Liver (tissue), 8 donors: ENCODE measurements at regions not wholly inside any gene's neighbourhood (a gene's known extent, or its start where the extent isn't known, plus 50 kb on each side); places are given as distances from the start of the nearest gene placed in this dataset.

Experiments used
- DNase-seq: peaks from one replicate; pipeline ENCODE4 v3.0.0-alpha.2; 2017; ENCODE audit warnings: low spot score
- H3K27ac ChIP-seq, 2 donors: one replicate each; pipeline ENCODE4 v1.7.0; 2013; ENCODE audit warnings: inconsistent platforms in 2 of 2, low read length in 2 of 2, control low read depth in 1 of 2, low read depth in 1 of 2, mild to moderate bottlenecking in 1 of 2
- H3K27me3 ChIP-seq, 4 donors: one replicate each; pipeline versions ENCODE4 v1.6.1 to v1.7.0; 2013; ENCODE audit warnings: low read length in 3 of 4, inconsistent platforms in 1 of 4, mild to moderate bottlenecking in 1 of 4, moderate library complexity in 1 of 4; ENCODE audit not compliant: control insufficient read depth in 4 of 4, insufficient read depth in 4 of 4
- H3K36me3 ChIP-seq, 4 donors: one replicate each; pipeline versions ENCODE4 v1.6.1 to v1.7.0; 2013; ENCODE audit warnings: low read length in 3 of 4, mild to moderate bottlenecking in 3 of 4, low read depth in 1 of 4, moderate library complexity in 1 of 4; ENCODE audit not compliant: control insufficient read depth in 4 of 4, insufficient read depth in 3 of 4
- H3K4me1 ChIP-seq, 4 donors: one replicate each; pipeline versions ENCODE4 v1.6.1 to v1.7.0; 2013; ENCODE audit warnings: low read length in 3 of 4, mild to moderate bottlenecking in 3 of 4, moderate library complexity in 1 of 4; ENCODE audit not compliant: control insufficient read depth in 4 of 4, insufficient read depth in 4 of 4
- H3K4me3 ChIP-seq, 3 donors: one replicate each; pipeline versions ENCODE4 v1.6.1 to v1.7.0; 2013; ENCODE audit warnings: low read length in 3 of 3, control low read depth in 1 of 3, low read depth in 1 of 3, mild to moderate bottlenecking in 1 of 3
- H3K9ac ChIP-seq, 2 donors: one replicate each; pipeline ENCODE4 v1.7.0; 2013; ENCODE audit warnings: low read length in 2 of 2, mild to moderate bottlenecking in 2 of 2, moderate library complexity in 2 of 2, control low read depth in 1 of 2, low read depth in 1 of 2
- H3K9me3 ChIP-seq, 4 donors: one replicate each; pipeline versions ENCODE4 v1.6.1 to v1.7.0; 2013; ENCODE audit warnings: low read length in 3 of 4; ENCODE audit not compliant: control insufficient read depth in 4 of 4
- EGR1 ChIP-seq, 2 donors: IDR thresholded peaks; 2 replicates each; pipeline ENCODE4 v1.6.1; 2016 to 2018; ENCODE audit warnings: antibody characterized with exemption in 2 of 2, low read depth in 2 of 2
- FOXA1 ChIP-seq: IDR thresholded peaks from 2 replicates; pipeline ENCODE4 v1.6.1; 2016; ENCODE audit warnings: antibody characterized with exemption
- FOXA2 ChIP-seq: IDR thresholded peaks from 2 replicates; pipeline ENCODE4 v1.6.1; 2016; ENCODE audit warnings: antibody characterized with exemption
- GABPA ChIP-seq, 2 donors: IDR thresholded peaks in 1 of 2; conservative IDR thresholded peaks in 1 of 2; 2 replicates each; pipeline ENCODE4 v1.6.1; 2016; ENCODE audit warnings: antibody characterized with exemption in 2 of 2, mild to moderate bottlenecking in 1 of 2, moderate library complexity in 1 of 2
- HNF4A ChIP-seq, 2 donors: conservative IDR thresholded peaks; 2 replicates each; pipeline ENCODE4 v1.6.1; 2016; ENCODE audit warnings: antibody characterized with exemption in 2 of 2, mild to moderate bottlenecking in 2 of 2
- HNF4G ChIP-seq: IDR thresholded peaks from 2 replicates; pipeline ENCODE4 v1.6.1; 2016; ENCODE audit warnings: antibody characterized with exemption
- JUND ChIP-seq, 2 donors: IDR thresholded peaks; 2 replicates each; pipeline ENCODE4 v1.6.1; 2016; ENCODE audit warnings: antibody characterized with exemption in 2 of 2
- MAX ChIP-seq: IDR thresholded peaks from 2 replicates; pipeline ENCODE4 v1.6.1; 2016; ENCODE audit warnings: antibody characterized with exemption
- NR2F2 ChIP-seq: IDR thresholded peaks from 2 replicates; pipeline ENCODE4 v1.6.1; 2016; ENCODE audit warnings: antibody characterized with exemption
- RXRA ChIP-seq, 2 donors: IDR thresholded peaks; 2 replicates each; pipeline ENCODE4 v1.6.1; 2017 to 2018; ENCODE audit warnings: antibody characterized with exemption in 2 of 2, mild to moderate bottlenecking in 1 of 2
- SP1 ChIP-seq: IDR thresholded peaks from 2 replicates; pipeline ENCODE4 v1.6.1; 2018; ENCODE audit warnings: antibody characterized with exemption, mild to moderate bottlenecking
- TAF1 ChIP-seq: conservative IDR thresholded peaks from 2 replicates; pipeline ENCODE4 v1.6.1; 2016; ENCODE audit warnings: antibody characterized with exemption, mild to moderate bottlenecking
- YY1 ChIP-seq: IDR thresholded peaks from 2 replicates; pipeline ENCODE4 v1.6.1; 2016; ENCODE audit warnings: antibody characterized with exemption, mild to moderate bottlenecking
- ZBTB33 ChIP-seq: IDR thresholded peaks from 2 replicates; pipeline ENCODE4 v1.6.1; 2016; ENCODE audit warnings: antibody characterized with exemption
- WGBS: extraction: QIAGEN DNeasy Blood & Tissue Kit; methylation state at CpG from one replicate; pipeline ENCODE4 v1.1.7; 2013; 5-methylcytosine and 5-hydroxymethylcytosine counted together
- TF ChIP-seq, protein P1 (sequence below): IDR thresholded peaks from 2 replicates; pipeline ENCODE4 v1.6.1; 2016; ENCODE audit warnings: antibody characterized with exemption
- TF ChIP-seq, protein P2 (sequence below): fragments of 150-350 bp; IDR thresholded peaks from 2 replicates; pipeline ENCODE4 v1.5.1; 2017; ENCODE audit warnings: improper control_type of control experiment, low read depth, low read length; ENCODE audit not compliant: missing input control
- donor health status: healthy.
- donor health status: healthy.
- donor health status: healthy.
- donor health status: healthy.
- donor health status: healthy.

DNA sequence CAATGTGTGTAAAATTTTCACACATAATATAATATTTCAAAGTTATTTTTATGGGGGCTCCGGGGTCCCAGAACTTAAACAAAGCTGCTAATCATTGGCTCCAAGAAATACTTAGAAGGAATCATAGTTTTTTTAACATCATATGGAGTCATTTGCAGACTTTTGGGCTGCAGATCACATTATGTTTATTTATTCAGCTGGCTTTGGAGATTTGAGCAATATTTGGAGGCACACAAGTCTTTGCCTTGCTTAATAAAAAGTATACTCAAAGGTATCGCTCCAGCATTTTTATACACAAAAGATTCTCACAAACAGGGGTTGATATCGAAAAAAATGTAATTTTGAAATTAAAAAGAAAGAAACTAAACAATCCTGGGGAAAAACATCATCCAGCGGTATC is 382.5 kb upstream of the TENM3 start:
- H3K4me1 ChIP-seq: no peaks in the 10 kb centered on the region
- TF ChIP-seq FOXA2 (no peak), NR2F2 (no peak), HNF4G (no peak), FOXA1 (no peak), YY1 (no peak), TAF1 (no peak), JUND (IDR thresholded peaks at IDR 0.05) (no peak), EGR1 (IDR thresholded peaks at IDR 0.05; ENCODE audit: low read depth in 2 of 2) (no peak)
- TF ChIP-seq, protein P1, sequence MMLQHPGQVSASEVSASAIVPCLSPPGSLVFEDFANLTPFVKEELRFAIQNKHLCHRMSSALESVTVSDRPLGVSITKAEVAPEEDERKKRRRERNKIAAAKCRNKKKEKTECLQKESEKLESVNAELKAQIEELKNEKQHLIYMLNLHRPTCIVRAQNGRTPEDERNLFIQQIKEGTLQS: no peak
- peaks cover 0 to 3% (median 0%) of the 10 kb centered on the region in 4 donors for H3K9me3 ChIP-seq
- peaks cover 0 to 3% (median 0%) of the 10 kb centered on the region in 4 donors for H3K27me3 ChIP-seq
- H3K9ac ChIP-seq: no peak overlapping the region
- H3K4me3 ChIP-seq: no peak overlapping the region
- no peak for DNase-seq
- 71% methylated on average over 4 of the region's 4 CpGs for WGBS
- no peaks in the 10 kb centered on the region for H3K36me3 ChIP-seq
- H3K27ac ChIP-seq: no peak overlapping the region

GRCh38 chr4:181863856-181864255 is 379.3 kb upstream of the TENM3 start:
- H3K36me3 ChIP-seq: no peaks in the 10 kb centered on the region
- H3K27ac ChIP-seq: no peak overlapping the region
- H3K27me3 ChIP-seq: no peaks in the 10 kb centered on the region
- no peak for DNase-seq
- 72% methylated on average over 3 of the region's 3 CpGs for WGBS
- H3K4me3 ChIP-seq: no peak overlapping the region
- no peak for TF ChIP-seq FOXA1
- no peak for TF ChIP-seq SP1
- no peak for TF ChIP-seq ZBTB33
- TF ChIP-seq, protein P2, sequence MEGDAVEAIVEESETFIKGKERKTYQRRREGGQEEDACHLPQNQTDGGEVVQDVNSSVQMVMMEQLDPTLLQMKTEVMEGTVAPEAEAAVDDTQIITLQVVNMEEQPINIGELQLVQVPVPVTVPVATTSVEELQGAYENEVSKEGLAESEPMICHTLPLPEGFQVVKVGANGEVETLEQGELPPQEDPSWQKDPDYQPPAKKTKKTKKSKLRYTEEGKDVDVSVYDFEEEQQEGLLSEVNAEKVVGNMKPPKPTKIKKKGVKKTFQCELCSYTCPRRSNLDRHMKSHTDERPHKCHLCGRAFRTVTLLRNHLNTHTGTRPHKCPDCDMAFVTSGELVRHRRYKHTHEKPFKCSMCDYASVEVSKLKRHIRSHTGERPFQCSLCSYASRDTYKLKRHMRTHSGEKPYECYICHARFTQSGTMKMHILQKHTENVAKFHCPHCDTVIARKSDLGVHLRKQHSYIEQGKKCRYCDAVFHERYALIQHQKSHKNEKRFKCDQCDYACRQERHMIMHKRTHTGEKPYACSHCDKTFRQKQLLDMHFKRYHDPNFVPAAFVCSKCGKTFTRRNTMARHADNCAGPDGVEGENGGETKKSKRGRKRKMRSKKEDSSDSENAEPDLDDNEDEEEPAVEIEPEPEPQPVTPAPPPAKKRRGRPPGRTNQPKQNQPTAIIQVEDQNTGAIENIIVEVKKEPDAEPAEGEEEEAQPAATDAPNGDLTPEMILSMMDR: no peak
- no peak for TF ChIP-seq GABPA (IDR thresholded peaks at IDR 0.05 in 1 of 2, conservative IDR thresholded peaks at IDR 0.05 in 1 of 2)
- TF ChIP-seq TAF1: no peak
- TF ChIP-seq HNF4G: no peak
- TF ChIP-seq, protein P1: no peak
- TF ChIP-seq YY1: no peak
- TF ChIP-seq RXRA (IDR thresholded peaks at IDR 0.05): no peak
- no peak overlapping the region for H3K9ac ChIP-seq
- H3K9me3 ChIP-seq: peaks cover 0 to 2% (median 0%) of the 10 kb centered on the region in 4 donors
- no peaks in the 10 kb centered on the region for H3K4me1 ChIP-seq

- 45% methylated on average over 1 of the region's 1 CpG for WGBS
- TF ChIP-seq RXRA (IDR thresholded peaks at IDR 0.05) (no peak), FOXA1 (no peak), ZBTB33 (no peak), SP1 (no peak), NR2F2 (no peak), MAX (no peak), HNF4A (conservative IDR thresholded peaks at IDR 0.05) (no peak), JUND (IDR thresholded peaks at IDR 0.05) (no peak), TAF1 (no peak)
- TF ChIP-seq, protein P1: no peak
These were observed 372.9 kb upstream of the TENM3 start for GRCh38 chr4:181870326-181870725.

More at GRCh38 chr4:181870326-181870725, 372.9 kb upstream of the TENM3 start:
- Histone ChIP-seq H3K27ac (no peak overlapping the region), H3K9ac (no peak overlapping the region), H3K4me1 (no peaks in the 10 kb centered on the region), H3K27me3 (peaks cover 0 to 4% (median 0%) of the 10 kb centered on the region in 4 donors), H3K36me3 (no peaks in the 10 kb centered on the region), H3K4me3 (no peak overlapping the region), H3K9me3 (peaks cover 0 to 2% (median 0%) of the 10 kb centered on the region in 4 donors)
- no peak for DNase-seq
